ENCODE measurements at regions not wholly inside any gene's neighbourhood (a gene's known extent, or its start where the extent isn't known, plus 50 kb on each side); places are given as distances from the start of the nearest gene placed in this dataset.

- no peak overlapping the region for H3K27ac ChIP-seq
- no peak for TF ChIP-seq CTCF (IDR thresholded peaks at IDR 0.05; ENCODE audit: low read depth, low read length, missing control alignments)
- in situ Hi-C loops (cut with HindIII; ENCODE audit: low pct_ligation_motif_present, low sequenced_read_pairs): no loop called here
- no peak for DNase-seq
- H3K27me3 ChIP-seq (replicated peaks): no peaks in the 10 kb centered on the region
- H3K4me3 ChIP-seq (ENCODE audit: low read depth, low read length): no peak overlapping the region
- no peaks in the 10 kb centered on the region for H3K36me3 ChIP-seq (replicated peaks)
These were observed 68.0 kb upstream of the POU5F2 start for GRCh38 chr5:93809430-93809829.

- DNase-seq: no peak
- TF ChIP-seq CTCF (IDR thresholded peaks at IDR 0.05; ENCODE audit: low read depth, low read length, missing control alignments): no peak
- H3K4me3 ChIP-seq (ENCODE audit: low read depth, low read length): no peak overlapping the region
- no peak overlapping the region for H3K27ac ChIP-seq
- in situ Hi-C loops (cut with HindIII; ENCODE audit: low pct_ligation_motif_present, low sequenced_read_pairs): no loop called here
- H3K36me3 ChIP-seq (replicated peaks): no peaks in the 10 kb centered on the region
- H3K27me3 ChIP-seq (replicated peaks): no peaks in the 10 kb centered on the region
These were observed 66.4 kb upstream of the POU5F2 start for GRCh38 chr5:93807846-93808245.

GRCh38 chr5:93805616-93806379 lies 64.4 kb upstream of the POU5F2 start:
- no peak overlapping the region for H3K4me3 ChIP-seq (ENCODE audit: low read depth, low read length)
- in situ Hi-C loops (cut with HindIII; ENCODE audit: low pct_ligation_motif_present, low sequenced_read_pairs): no loop called here
- DNase-seq: no peak
- H3K36me3 ChIP-seq (replicated peaks): no peaks in the 10 kb centered on the region
- H3K27ac ChIP-seq: no peak overlapping the region
- no peak for TF ChIP-seq CTCF (IDR thresholded peaks at IDR 0.05; ENCODE audit: low read depth, low read length, missing control alignments)
- no peaks in the 10 kb centered on the region for H3K27me3 ChIP-seq (replicated peaks)

GRCh38 chr5:93800988-93801811 lies 59.8 kb upstream of the POU5F2 start:
- TF ChIP-seq CTCF (IDR thresholded peaks at IDR 0.05; ENCODE audit: low read depth, low read length, missing control alignments): peak; percentile 54
- Histone ChIP-seq H3K4me3 (ENCODE audit: low read depth, low read length) (no peak overlapping the region), H3K36me3 (replicated peaks) (no peaks in the 10 kb centered on the region), H3K27ac (no peak overlapping the region), H3K27me3 (replicated peaks) (no peaks in the 10 kb centered on the region)
- in situ Hi-C loops (cut with HindIII; ENCODE audit: low pct_ligation_motif_present, low sequenced_read_pairs): no loop called here
- DNase-seq: peak; percentile 58

DNA sequence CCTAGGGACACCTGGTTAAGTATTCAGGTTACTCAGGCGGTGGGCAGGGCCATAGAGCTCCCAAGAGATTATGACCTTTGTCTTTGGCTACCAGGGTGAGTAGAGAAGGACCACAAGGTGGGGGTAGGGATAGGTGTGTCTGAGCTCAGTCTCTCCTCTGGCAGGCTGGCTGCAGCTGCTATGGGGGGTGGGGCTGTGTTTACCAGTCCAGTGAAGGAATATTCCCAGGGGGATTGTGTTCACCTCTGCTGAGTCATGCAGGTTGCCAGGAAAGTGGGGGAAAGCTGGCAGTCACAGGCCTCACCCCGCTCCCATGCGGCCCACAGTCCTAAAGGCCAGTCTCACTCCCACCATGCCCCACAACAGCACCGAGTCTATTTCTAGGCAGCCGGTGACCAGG lies 53.6 kb upstream of the POU5F2 start:
- DNase-seq: no peak
- H3K27me3 ChIP-seq (replicated peaks): no peaks in the 10 kb centered on the region
- H3K27ac ChIP-seq: no peak overlapping the region
- no peak for TF ChIP-seq CTCF (IDR thresholded peaks at IDR 0.05; ENCODE audit: low read depth, low read length, missing control alignments)
- no peak overlapping the region for H3K4me3 ChIP-seq (ENCODE audit: low read depth, low read length)
- in situ Hi-C loops (cut with HindIII; ENCODE audit: low pct_ligation_motif_present, low sequenced_read_pairs): no loop called here
- H3K36me3 ChIP-seq (replicated peaks): no peaks in the 10 kb centered on the region

Data from brain microvascular endothelial cell (primary cell).